DND-41 (cell line): ENCODE measurements at regions not wholly inside any gene's neighbourhood (a gene's known extent, or its start where the extent isn't known, plus 50 kb on each side); places are given as distances from the start of the nearest gene placed in this dataset.

ENCODE experiments used
- ATAC-seq: fragments of 200-7000 bp; cut with Tn5 transposase; 3 replicates; pipeline ENCODE4 v1.9.1; 2021; ENCODE audit warnings: low read depth; ENCODE audit not compliant: insufficient read depth
- DNase-seq: peaks from one replicate; pipeline ENCODE4 v3.0.0-alpha.2; 2020
- H2AFZ ChIP-seq: 2 replicates; pipeline ENCODE4 v1.6.0; 2012; ENCODE audit warnings: low read depth, low read length
- H3K27ac ChIP-seq: 2 replicates; pipeline ENCODE4 v1.5.1; 2012; ENCODE audit warnings: low read length, inconsistent platforms
- H3K27me3 ChIP-seq: fragments of 200-600 bp; sonication (generic); 2 replicates; pipeline ENCODE4 v1.6.0; 2012; ENCODE audit warnings: low read length, mild to moderate bottlenecking, inconsistent platforms; ENCODE audit not compliant: insufficient read depth, poor library complexity
- H3K36me3 ChIP-seq: 2 replicates; pipeline ENCODE4 v1.5.1; 2012; ENCODE audit warnings: low read length, inconsistent platforms; ENCODE audit not compliant: insufficient read depth
- H3K4me1 ChIP-seq: 2 replicates; pipeline ENCODE4 v1.5.1; 2012; ENCODE audit warnings: mild to moderate bottlenecking, low read length; ENCODE audit not compliant: insufficient read depth
- H3K4me2 ChIP-seq: 2 replicates; pipeline ENCODE4 v1.6.0; 2012; ENCODE audit warnings: mild to moderate bottlenecking, moderate library complexity, low read length, inconsistent platforms; ENCODE audit not compliant: insufficient read depth
- H3K4me3 ChIP-seq, 2 experiments: fragments of 200-600 bp in 1 of 2; shearing (Covaris generic) in 1 of 2; 2 replicates each; pipeline ENCODE4 v1.5.1; 2012 to 2016; ENCODE audit warnings: inconsistent platforms in 2 of 2, low read length in 2 of 2, mild to moderate bottlenecking in 2 of 2, low read depth in 1 of 2, moderate library complexity in 1 of 2
- H3K79me2 ChIP-seq: 2 replicates; pipeline ENCODE4 v1.6.0; 2012; ENCODE audit warnings: low read length, inconsistent platforms; ENCODE audit not compliant: insufficient read depth
- H3K9ac ChIP-seq: 2 replicates; pipeline ENCODE4 v1.6.0; 2012; ENCODE audit warnings: low read depth, mild to moderate bottlenecking, inconsistent platforms, low read length, moderate library complexity
- H3K9me3 ChIP-seq: 2 replicates; pipeline ENCODE4 v1.5.1; 2012; ENCODE audit warnings: low read length, moderate library complexity, mild to moderate bottlenecking, inconsistent platforms; ENCODE audit not compliant: insufficient read depth, severe bottlenecking
- H4K20me1 ChIP-seq: 2 replicates; pipeline ENCODE4 v1.6.0; 2012; ENCODE audit warnings: low read length; ENCODE audit not compliant: insufficient read depth
- CTCF ChIP-seq: IDR thresholded peaks from 2 replicates; pipeline ENCODE4 v1.5.1; 2012; ENCODE audit warnings: borderline replicate concordance, low read length, moderate library complexity, mild to moderate bottlenecking; ENCODE audit not compliant: poor library complexity, severe bottlenecking; ENCODE audit errors: extremely low read depth
- EZH2 ChIP-seq: IDR thresholded peaks from 3 replicates; pipeline ENCODE4 v1.6.1; 2012; ENCODE audit warnings: borderline replicate concordance, low read depth, mild to moderate bottlenecking, moderate library complexity, low read length, inconsistent platforms; ENCODE audit not compliant: severe bottlenecking

GRCh38 chr1:112317140-112317539, 78.9 kb upstream of the CTTNBP2NL start:
- H4K20me1 ChIP-seq = no peaks in the 10 kb centered on the region
- H3K4me3 ChIP-seq = no peak overlapping the region
- peaks cover 18% of the 10 kb centered on the region for H3K27me3 ChIP-seq
- TF ChIP-seq CTCF = no peak
- no peak for TF ChIP-seq EZH2
- no peak overlapping the region for H3K9ac ChIP-seq
- no peaks in the 10 kb centered on the region for H3K79me2 ChIP-seq
- H3K36me3 ChIP-seq = no peaks in the 10 kb centered on the region
- no peaks in the 10 kb centered on the region for H3K9me3 ChIP-seq
- H2AFZ ChIP-seq = no peak overlapping the region
- H3K4me2 ChIP-seq = no peak overlapping the region
- H3K27ac ChIP-seq = no peak overlapping the region
- ATAC-seq (no peak), DNase-seq (no peak)
- H3K4me1 ChIP-seq = no peaks in the 10 kb centered on the region

- Histone ChIP-seq H2AFZ (no peak overlapping the region), H3K4me3 (no peak overlapping the region), H3K9ac (no peak overlapping the region), H3K4me2 (no peak overlapping the region), H3K27ac (no peak overlapping the region), H4K20me1 (no peaks in the 10 kb centered on the region), H3K9me3 (no peaks in the 10 kb centered on the region), H3K27me3 (peaks cover 23% of the 10 kb centered on the region), H3K79me2 (no peaks in the 10 kb centered on the region), H3K36me3 (no peaks in the 10 kb centered on the region), H3K4me1 (no peaks in the 10 kb centered on the region)
- no peak for DNase-seq
- no peak for TF ChIP-seq CTCF
- TF ChIP-seq EZH2 = no peak
- no peak for ATAC-seq
These were observed 78.4 kb upstream of the CTTNBP2NL start for GRCh38 chr1:112317611-112318062.

- H3K9me3 ChIP-seq = no peaks in the 10 kb centered on the region
- H3K36me3 ChIP-seq = no peaks in the 10 kb centered on the region
- H3K27me3 ChIP-seq = peaks cover 29% of the 10 kb centered on the region
- DNase-seq = no peak
- H2AFZ ChIP-seq = no peak overlapping the region
- no peaks in the 10 kb centered on the region for H3K79me2 ChIP-seq
- no peak overlapping the region for H3K4me3 ChIP-seq
- H3K4me1 ChIP-seq = no peaks in the 10 kb centered on the region
- H3K27ac ChIP-seq = no peak overlapping the region
- no peak overlapping the region for H3K4me2 ChIP-seq
- no peak overlapping the region for H3K9ac ChIP-seq
- ATAC-seq = no peak
- H4K20me1 ChIP-seq = no peaks in the 10 kb centered on the region
- TF ChIP-seq CTCF (no peak), EZH2 (no peak)
These were observed 77.8 kb upstream of the CTTNBP2NL start for GRCh38 chr1:112318263-112318662.

- Histone ChIP-seq H2AFZ (no peak overlapping the region), H3K4me1 (no peaks in the 10 kb centered on the region), H3K4me3 (no peak overlapping the region), H3K4me2 (no peak overlapping the region), H4K20me1 (no peaks in the 10 kb centered on the region), H3K9ac (no peak overlapping the region), H3K79me2 (no peaks in the 10 kb centered on the region), H3K27me3 (peaks cover 33% of the 10 kb centered on the region), H3K27ac (no peak overlapping the region), H3K9me3 (no peaks in the 10 kb centered on the region), H3K36me3 (no peaks in the 10 kb centered on the region)
- TF ChIP-seq EZH2 (no peak), CTCF (no peak)
- ATAC-seq (peak; percentile 37; the same call in 1 of the 3 replicates), DNase-seq (no peak)
These were observed 77.2 kb upstream of the CTTNBP2NL start for GRCh38 chr1:112318698-112319370.
